Fibroblast of the aortic adventitia (primary cell): ENCODE measurements at regions not wholly inside any gene's neighbourhood (a gene's known extent, or its start where the extent isn't known, plus 50 kb on each side); places are given as distances from the start of the nearest gene placed in this dataset.

Source experiments
- DNase-seq: peaks from one replicate; pipeline ENCODE4 v3.0.0-alpha.2; 2010; ENCODE audit warnings: low read depth
- H3K4me3 ChIP-seq: 2 replicates; pipeline ENCODE4 v1.5.1; 2011; ENCODE audit warnings: low read depth, mild to moderate bottlenecking, control low read depth, low read length, moderate library complexity
- CTCF ChIP-seq: IDR thresholded peaks from 2 replicates; pipeline ENCODE4 v1.5.1; 2011; ENCODE audit warnings: mild to moderate bottlenecking, low read length, control low read depth, inconsistent platforms; ENCODE audit not compliant: insufficient read depth

GRCh38 chr6:156513504-156513903, 263.7 kb upstream of the ARID1B start:
- H3K4me3 ChIP-seq, result no peak overlapping the region
- no peak for TF ChIP-seq CTCF
- DNase-seq, result no peak

- no peak for DNase-seq
- TF ChIP-seq CTCF, result no peak
- no peak overlapping the region for H3K4me3 ChIP-seq
Observed at GRCh38 chr6:156511570-156511969, 265.6 kb upstream of the ARID1B start.

- TF ChIP-seq CTCF, result no peak
- no peak overlapping the region for H3K4me3 ChIP-seq
- DNase-seq, result no peak
Observed at GRCh38 chr6:156511051-156511450, 266.1 kb upstream of the ARID1B start.

GRCh38 chr6:156510242-156510641, 266.9 kb upstream of the ARID1B start:
- no peak overlapping the region for H3K4me3 ChIP-seq
- no peak for TF ChIP-seq CTCF
- no peak for DNase-seq

- no peak for DNase-seq
- TF ChIP-seq CTCF, result no peak
- no peak overlapping the region for H3K4me3 ChIP-seq
Observed at GRCh38 chr6:156509496-156509895, 267.7 kb upstream of the ARID1B start.

GRCh38 chr6:156508923-156509322, 268.3 kb upstream of the ARID1B start:
- no peak for TF ChIP-seq CTCF
- no peak overlapping the region for H3K4me3 ChIP-seq
- no peak for DNase-seq

GRCh38 chr6:156508126-156508525, 269.1 kb upstream of the ARID1B start:
- no peak for DNase-seq
- no peak overlapping the region for H3K4me3 ChIP-seq
- no peak for TF ChIP-seq CTCF
